Caco-2 (cell line): ENCODE measurements at regions not wholly inside any gene's neighbourhood (a gene's known extent, or its start where the extent isn't known, plus 50 kb on each side); places are given as distances from the start of the nearest gene placed in this dataset.

ENCODE experiments used
- BruUV-seq: library from RNA; stranded (reverse); fragments of 400-500 nt; replicated peaks from 2 replicates; lab custom pipeline; 2021; lab: Mats Ljungman, UMichigan
- CTCF ChIA-PET: fragments of 300-600 bp; sonication (Branson Sonifier 250); formaldehyde crosslinking; loops from one replicate; lab custom pipeline; 2022; ENCODE audit warnings: antibody characterized with exemption; lab: Charles Lee
- POLR2A ChIA-PET: fragments of 300-600 bp; sonication (Branson Sonifier 250); formaldehyde crosslinking; loops from one replicate; lab custom pipeline; 2022; ENCODE audit warnings: antibody characterized with exemption; lab: Charles Lee
- DNase-seq, 2 experiments: peaks; one replicate each; pipeline versions ENCODE4 v3.0.0 to v3.0.0-alpha.2; 2020 to 2022
- H3K27me3 ChIP-seq: replicated peaks from 2 replicates; pipeline ENCODE4 v1.6.0; 2011; ENCODE audit warnings: low read length; ENCODE audit not compliant: control insufficient read depth, insufficient read depth
- H3K36me3 ChIP-seq: 2 replicates; pipeline ENCODE4 v1.5.1; 2011; ENCODE audit warnings: low read length; ENCODE audit not compliant: control insufficient read depth, insufficient read depth
- H3K4me1 ChIP-seq: fragments of 250-450 bp; sonication (Bioruptor Pico); 2 replicates; pipeline ENCODE4 v1.5.1; 2020; ENCODE audit warnings: mild to moderate bottlenecking
- H3K4me3 ChIP-seq: 2 replicates; pipeline ENCODE4 v1.5.1; 2011; ENCODE audit warnings: low read depth, mild to moderate bottlenecking, control low read depth, low read length
- H3K9me3 ChIP-seq: fragments of 250-450 bp; sonication (Bioruptor Pico); 2 replicates; pipeline ENCODE4 v1.5.1; 2020; ENCODE audit warnings: mild to moderate bottlenecking, moderate library complexity
- H3K27ac Mint-ChIP-seq: one replicate; pipeline ENCODE4 v1.8.0; 2022; ENCODE audit warnings: mixed read lengths; ENCODE audit not compliant: unreplicated experiment
- H3K27me3 Mint-ChIP-seq: one replicate; pipeline ENCODE4 v1.8.0; 2022; ENCODE audit warnings: mixed read lengths; ENCODE audit not compliant: insufficient read depth, unreplicated experiment
- H3K36me3 Mint-ChIP-seq: one replicate; pipeline ENCODE4 v1.8.0; 2022; ENCODE audit warnings: mild to moderate bottlenecking, mixed read lengths; ENCODE audit not compliant: insufficient read depth, unreplicated experiment
- H3K4me1 Mint-ChIP-seq: one replicate; pipeline ENCODE4 v1.8.0; 2022; ENCODE audit warnings: low read depth, mixed read lengths; ENCODE audit not compliant: unreplicated experiment
- H3K4me3 Mint-ChIP-seq: one replicate; pipeline ENCODE4 v1.8.0; 2022; ENCODE audit warnings: mild to moderate bottlenecking, moderate library complexity, mixed read lengths; ENCODE audit not compliant: unreplicated experiment
- H3K9me3 Mint-ChIP-seq: one replicate; pipeline ENCODE4 v1.8.0; 2022; ENCODE audit warnings: mixed read lengths; ENCODE audit not compliant: unreplicated experiment
- intact Hi-C: fragments of 100-400 bp; cut with micrococcal nuclease; formaldehyde crosslinking; loops from one replicate; pipeline ENCODE4 v1.10.0; 2022; ENCODE audit not compliant: unreplicated experiment
- TF ChIP-seq, protein P1 (sequence below), 2 experiments: fragments of 200-600 bp in 1 of 2; IDR thresholded peaks; 1 replicate in 1 of 2; 2 replicates in 1 of 2; pipeline versions ENCODE4 v1.5.1 to v1.8.0; 2011 to 2022; ENCODE audit warnings: antibody characterized with exemption in 1 of 2, control low read depth in 1 of 2, inconsistent platforms in 1 of 2, low read depth in 1 of 2, low read length in 1 of 2, mild to moderate bottlenecking in 1 of 2, moderate library complexity in 1 of 2; ENCODE audit not compliant: insufficient read depth in 1 of 2, severe bottlenecking in 1 of 2, unreplicated experiment in 1 of 2

DNA sequence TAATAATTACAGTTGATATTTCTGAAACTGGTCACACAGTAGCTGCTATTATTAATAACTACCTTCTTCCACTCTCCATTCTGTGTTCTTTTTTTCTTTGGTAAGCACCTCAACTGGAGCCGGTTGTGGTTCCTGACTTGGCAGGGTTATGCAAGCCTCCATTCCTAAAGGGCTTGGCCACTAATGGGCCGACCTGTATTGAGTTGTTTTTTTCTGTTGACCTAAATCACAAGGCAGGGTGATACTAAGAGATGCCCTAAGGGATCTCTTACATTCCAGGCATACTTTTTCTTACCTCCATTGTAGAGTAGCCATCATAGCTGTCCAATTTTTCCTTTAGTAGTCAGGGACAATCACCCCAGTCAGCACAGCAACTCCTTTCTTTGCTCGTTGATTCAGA is 1295.8 kb upstream of the ADGRL3 start:
- no peak overlapping the region for H3K27ac Mint-ChIP-seq
- Histone ChIP-seq H3K9me3 (no peaks in the 10 kb centered on the region), H3K4me1 (peaks cover 5% of the 10 kb centered on the region; the same call in 1 of the 2 replicates), H3K4me3 (no peak overlapping the region), H3K27me3 (no peaks in the 10 kb centered on the region), H3K36me3 (no peaks in the 10 kb centered on the region)
- peak in 1 of 2 experiments; percentile 17 for DNase-seq
- peaks cover 10% of the 10 kb centered on the region for H3K9me3 Mint-ChIP-seq
- POLR2A ChIA-PET, result no interaction called here
- H3K27me3 Mint-ChIP-seq, result no peaks in the 10 kb centered on the region
- CTCF ChIA-PET, result no interaction called here
- H3K4me3 Mint-ChIP-seq, result no peak overlapping the region
- H3K4me1 Mint-ChIP-seq, result peaks cover 7% of the 10 kb centered on the region
- H3K36me3 Mint-ChIP-seq, result no peaks in the 10 kb centered on the region
- BruUV-seq, result no TSS peak
- intact Hi-C loops, result no loop called here
- TF ChIP-seq, protein P1, sequence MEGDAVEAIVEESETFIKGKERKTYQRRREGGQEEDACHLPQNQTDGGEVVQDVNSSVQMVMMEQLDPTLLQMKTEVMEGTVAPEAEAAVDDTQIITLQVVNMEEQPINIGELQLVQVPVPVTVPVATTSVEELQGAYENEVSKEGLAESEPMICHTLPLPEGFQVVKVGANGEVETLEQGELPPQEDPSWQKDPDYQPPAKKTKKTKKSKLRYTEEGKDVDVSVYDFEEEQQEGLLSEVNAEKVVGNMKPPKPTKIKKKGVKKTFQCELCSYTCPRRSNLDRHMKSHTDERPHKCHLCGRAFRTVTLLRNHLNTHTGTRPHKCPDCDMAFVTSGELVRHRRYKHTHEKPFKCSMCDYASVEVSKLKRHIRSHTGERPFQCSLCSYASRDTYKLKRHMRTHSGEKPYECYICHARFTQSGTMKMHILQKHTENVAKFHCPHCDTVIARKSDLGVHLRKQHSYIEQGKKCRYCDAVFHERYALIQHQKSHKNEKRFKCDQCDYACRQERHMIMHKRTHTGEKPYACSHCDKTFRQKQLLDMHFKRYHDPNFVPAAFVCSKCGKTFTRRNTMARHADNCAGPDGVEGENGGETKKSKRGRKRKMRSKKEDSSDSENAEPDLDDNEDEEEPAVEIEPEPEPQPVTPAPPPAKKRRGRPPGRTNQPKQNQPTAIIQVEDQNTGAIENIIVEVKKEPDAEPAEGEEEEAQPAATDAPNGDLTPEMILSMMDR (IDR thresholded peaks at IDR 0.05; ENCODE audit: insufficient read depth in 1 of 2, low read depth in 1 of 2, low read length in 1 of 2, severe bottlenecking in 1 of 2, unreplicated experiment in 1 of 2), result no peak

DNA sequence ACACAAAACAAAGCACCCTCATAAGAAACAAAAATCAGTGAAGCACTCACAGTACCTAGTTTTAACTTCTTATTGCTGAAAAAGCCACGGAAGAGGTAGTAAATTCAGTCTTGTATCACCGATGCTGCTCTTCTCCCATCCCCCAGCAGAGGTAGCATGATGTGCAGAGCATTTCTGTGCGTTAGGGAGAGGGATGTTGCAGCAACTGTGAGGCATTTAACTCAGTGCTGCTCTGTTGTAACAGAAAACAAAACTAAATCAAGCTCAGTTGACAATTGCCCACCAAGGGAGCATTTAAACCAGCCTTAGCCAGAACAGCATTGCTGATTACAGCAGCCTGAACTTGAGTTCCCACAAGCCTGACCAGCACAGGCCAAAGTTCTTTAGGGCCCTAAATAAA is 1279.7 kb upstream of the ADGRL3 start:
- Mint-ChIP-seq H3K4me1 (no peaks in the 10 kb centered on the region), H3K36me3 (no peaks in the 10 kb centered on the region), H3K9me3 (no peaks in the 10 kb centered on the region), H3K27ac (no peak overlapping the region), H3K27me3 (no peaks in the 10 kb centered on the region), H3K4me3 (no peak overlapping the region)
- POLR2A ChIA-PET, result no interaction called here
- no peaks in the 10 kb centered on the region for H3K36me3 ChIP-seq
- DNase-seq, result no peak
- no peaks in the 10 kb centered on the region for H3K9me3 ChIP-seq
- intact Hi-C loops, result no loop called here
- no TSS peak for BruUV-seq
- no peaks in the 10 kb centered on the region for H3K4me1 ChIP-seq
- TF ChIP-seq, protein P1 (IDR thresholded peaks at IDR 0.05; ENCODE audit: insufficient read depth in 1 of 2, low read depth in 1 of 2, low read length in 1 of 2, severe bottlenecking in 1 of 2, unreplicated experiment in 1 of 2), result no peak
- CTCF ChIA-PET, result no interaction called here
- H3K4me3 ChIP-seq, result no peak overlapping the region
- no peaks in the 10 kb centered on the region for H3K27me3 ChIP-seq

DNA sequence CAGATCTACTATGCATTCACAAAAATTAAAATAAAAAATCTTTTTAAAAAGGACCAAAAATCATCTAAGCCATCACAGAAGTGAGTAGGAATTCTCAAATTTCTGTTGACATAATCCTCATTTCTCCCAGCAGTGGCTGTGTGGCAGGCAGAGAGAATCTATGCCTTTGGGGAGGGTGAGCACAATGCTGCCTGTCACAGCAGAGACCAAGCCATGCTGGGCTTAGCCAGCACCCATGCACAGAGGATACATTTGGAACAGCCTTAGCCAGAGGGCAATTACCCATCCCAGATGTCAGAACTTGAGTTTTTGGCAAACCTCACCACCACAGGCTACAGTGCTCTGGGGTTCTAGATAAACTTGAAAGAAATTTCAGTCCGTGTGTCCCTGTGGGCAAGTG is 1274.8 kb upstream of the ADGRL3 start:
- H3K4me1 Mint-ChIP-seq, result no peaks in the 10 kb centered on the region
- TF ChIP-seq, protein P1 (IDR thresholded peaks at IDR 0.05; ENCODE audit: insufficient read depth in 1 of 2, low read depth in 1 of 2, low read length in 1 of 2, severe bottlenecking in 1 of 2, unreplicated experiment in 1 of 2), result no peak
- ChIA-PET POLR2A (no interaction called here), CTCF (no interaction called here)
- BruUV-seq, result no TSS peak
- DNase-seq, result no peak
- Histone ChIP-seq H3K27me3 (no peaks in the 10 kb centered on the region), H3K4me3 (no peak overlapping the region), H3K4me1 (no peaks in the 10 kb centered on the region), H3K36me3 (no peaks in the 10 kb centered on the region), H3K9me3 (no peaks in the 10 kb centered on the region)
- H3K27ac Mint-ChIP-seq, result no peak overlapping the region
- intact Hi-C loops, result no loop called here
- H3K27me3 Mint-ChIP-seq, result no peaks in the 10 kb centered on the region
- no peaks in the 10 kb centered on the region for H3K9me3 Mint-ChIP-seq
- no peaks in the 10 kb centered on the region for H3K36me3 Mint-ChIP-seq
- H3K4me3 Mint-ChIP-seq, result no peak overlapping the region
